HK-2 (cell line): ENCODE measurements at regions not wholly inside any gene's neighbourhood (a gene's known extent, or its start where the extent isn't known, plus 50 kb on each side); places are given as distances from the start of the nearest gene placed in this dataset.
"Not testable (repeated sequence)": the region's sequence is repeated elsewhere in the genome, so short reads cannot be mapped to it uniquely, and the experiment has no call there.

ENCODE experiments used
- DNase-seq: peaks from one replicate; pipeline ENCODE4 v3.0.0-alpha.2; 2018; ENCODE audit not compliant: unreplicated experiment

GRCh38 chr12:91455321-91455720 is 272.7 kb upstream of the DCN start:
- DNase-seq = no peak

DNA sequence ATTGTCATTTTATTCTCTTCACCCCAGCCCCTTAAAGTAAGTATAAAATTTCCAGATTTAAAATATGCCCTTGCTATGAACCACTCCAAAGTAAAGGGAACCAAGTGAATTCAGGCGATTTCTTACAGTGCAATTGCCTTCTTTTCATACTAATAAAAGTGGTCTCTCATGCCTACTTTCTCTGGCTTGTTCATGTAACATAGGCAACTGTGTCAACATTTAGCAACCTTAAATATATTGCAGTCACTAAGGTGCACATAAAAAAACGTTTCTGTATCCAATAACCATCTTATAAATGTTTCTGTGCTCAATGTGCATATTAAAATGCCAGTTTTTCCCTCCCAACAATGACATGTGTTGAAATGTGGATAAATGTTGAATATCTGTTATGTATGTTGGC is 271.6 kb upstream of the DCN start:
- DNase-seq = no peak

- not testable (repeated sequence) for DNase-seq
These were observed 269.8 kb upstream of the DCN start for GRCh38 chr12:91452464-91452863.

DNA sequence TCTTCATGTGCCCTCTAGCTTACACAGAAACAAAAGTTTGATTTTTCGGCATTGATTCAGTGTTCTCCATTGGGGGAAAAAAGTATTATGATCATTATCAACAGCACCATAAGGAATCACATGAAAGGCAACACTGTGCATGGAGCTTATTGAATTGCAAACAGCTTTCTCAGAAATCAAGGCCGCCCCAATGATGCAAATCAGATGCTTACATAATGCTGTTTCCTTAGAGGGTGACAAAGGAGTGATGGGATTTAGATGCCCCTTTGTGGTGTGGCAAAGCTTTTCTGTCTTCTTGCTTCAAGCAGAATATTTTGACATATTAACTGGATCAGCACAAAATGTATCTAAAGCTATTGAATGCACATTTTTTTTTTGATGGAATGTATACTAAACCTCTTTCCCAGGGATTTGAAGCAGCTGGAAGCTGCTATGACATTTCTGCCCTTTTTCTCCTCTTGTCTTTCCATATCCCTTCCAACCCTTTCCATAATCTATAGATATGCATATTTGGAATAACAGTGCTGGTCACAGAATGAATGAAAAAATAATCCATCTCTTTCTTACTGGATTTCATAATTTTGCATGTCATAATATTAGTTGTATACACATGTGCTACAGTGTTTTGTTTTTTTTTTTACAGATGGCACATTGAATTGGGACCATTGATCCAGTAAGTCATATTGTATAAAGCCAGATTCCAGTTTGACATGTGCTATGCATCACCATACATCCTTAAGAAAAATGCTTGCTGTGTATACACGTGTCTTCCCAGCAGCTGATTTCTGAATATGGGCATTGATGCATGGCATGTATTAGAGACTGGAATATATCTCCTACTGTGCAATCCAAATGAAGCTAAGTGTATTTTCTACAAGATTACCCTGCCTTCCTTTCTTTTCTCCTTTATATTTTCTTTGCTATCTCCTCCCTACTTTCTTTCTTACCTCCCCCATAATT is 259.7 kb upstream of the DCN start:
- no peak for DNase-seq

DNA sequence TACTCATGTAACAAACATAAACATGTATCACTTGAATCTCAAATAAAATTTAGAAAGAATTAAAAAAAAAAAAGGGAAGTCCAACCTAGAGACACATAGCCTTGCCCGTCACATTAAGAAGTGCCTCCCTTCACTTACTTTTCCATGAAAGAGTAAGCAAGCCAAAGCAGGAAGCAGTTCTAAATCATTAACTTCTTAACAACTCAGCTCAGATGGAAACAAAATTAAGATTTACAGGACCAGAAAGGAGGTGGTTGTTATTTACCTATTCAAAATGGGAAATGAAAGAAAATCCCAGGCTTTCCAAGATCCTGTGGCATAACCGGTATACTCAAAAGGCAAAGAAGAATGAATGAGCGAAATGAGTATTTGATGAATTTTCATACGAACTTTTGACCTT is 258.6 kb upstream of the DCN start:
- no peak for DNase-seq

GRCh38 chr12:91434081-91434480 is 251.5 kb upstream of the DCN start:
- DNase-seq = no peak

GRCh38 chr12:91432755-91433154 is 250.1 kb upstream of the DCN start:
- DNase-seq = no peak

DNA sequence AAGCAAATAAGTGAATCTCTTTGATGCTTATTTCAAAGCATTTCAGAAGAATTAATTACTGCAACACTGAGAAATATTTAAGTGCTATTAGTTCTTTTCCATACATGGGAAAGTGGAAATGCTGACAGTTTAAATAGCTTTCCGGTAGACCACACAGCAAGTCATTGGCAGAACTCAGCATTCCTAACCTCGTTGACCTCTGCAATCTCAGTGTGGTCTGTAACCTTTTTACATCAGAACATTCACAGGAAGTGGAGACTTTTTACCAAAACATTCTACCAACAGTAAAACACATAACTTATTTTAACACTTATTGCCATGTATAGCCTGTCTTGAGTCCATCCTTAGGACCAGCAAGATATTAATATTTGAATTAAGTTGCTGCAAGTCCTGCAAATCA is 249.5 kb upstream of the DCN start:
- DNase-seq = peak; percentile 16

DNA sequence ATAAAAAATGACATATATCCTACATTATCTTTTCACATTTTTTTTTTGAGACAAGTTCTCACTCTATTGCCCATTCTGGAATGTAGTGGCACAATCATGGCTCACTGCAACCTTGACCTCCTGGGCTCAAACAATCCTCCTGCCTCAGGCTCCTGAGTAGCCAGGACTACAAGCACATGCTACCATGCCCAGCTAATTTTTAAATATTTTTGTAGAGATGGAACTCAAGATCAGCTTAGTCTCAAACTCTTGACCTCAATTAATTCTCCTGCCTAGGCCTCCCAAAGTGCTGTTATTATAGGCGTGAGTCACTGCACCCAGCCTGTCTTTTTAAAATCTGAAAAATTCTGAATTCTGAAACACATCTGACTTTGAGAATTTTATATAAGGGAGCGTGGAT is 241.9 kb upstream of the DCN start:
- no peak for DNase-seq

- DNase-seq = no peak
These were observed 241.1 kb upstream of the DCN start for GRCh38 chr12:91423693-91424050.

- no peak for DNase-seq
These were observed 240.4 kb upstream of the DCN start for GRCh38 chr12:91422811-91423692.

DNA sequence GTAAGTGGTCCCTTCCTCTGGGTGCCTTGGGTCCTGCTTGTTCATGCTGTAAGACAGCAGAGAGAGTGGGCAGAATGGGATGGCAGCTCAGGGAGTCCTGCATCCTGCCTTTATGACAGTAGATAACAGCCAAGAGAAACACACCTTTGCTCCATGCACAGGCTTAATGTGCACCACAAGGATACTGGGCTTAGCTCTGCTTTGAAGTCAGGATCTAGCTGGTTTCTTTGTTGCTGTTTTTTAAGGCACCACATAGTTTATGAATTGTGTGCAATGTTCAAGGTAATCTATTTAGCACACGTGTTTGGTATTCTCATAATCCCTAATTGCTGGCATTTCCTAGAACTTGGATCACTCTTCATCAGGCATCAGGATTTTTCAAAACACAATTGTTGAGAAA is 239.5 kb upstream of the DCN start:
- no peak for DNase-seq

DNA sequence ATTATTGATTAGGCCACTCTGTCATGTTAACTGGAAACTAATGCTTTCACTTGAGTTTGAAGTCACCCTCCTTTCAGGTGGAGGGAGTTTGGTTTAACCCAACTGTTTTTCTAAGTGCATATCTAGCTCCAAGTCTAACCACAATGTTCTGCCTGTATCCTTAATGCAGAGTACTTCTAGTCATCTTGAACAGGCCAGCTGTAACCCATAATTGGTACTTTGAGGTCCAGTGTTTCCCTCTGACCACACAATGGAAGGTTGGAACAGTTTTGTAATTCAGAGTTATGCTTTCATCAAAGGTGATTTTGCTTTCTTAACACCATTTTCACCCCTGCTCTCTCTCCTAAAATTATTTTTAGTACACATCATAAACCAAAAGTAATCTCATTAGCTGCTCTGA is 237.2 kb upstream of the DCN start:
- no peak for DNase-seq

- DNase-seq = no peak
These were observed 235.8 kb upstream of the DCN start for GRCh38 chr12:91418221-91419090.

GRCh38 chr12:91417650-91418049 is 235.0 kb upstream of the DCN start:
- DNase-seq = no peak

DNA sequence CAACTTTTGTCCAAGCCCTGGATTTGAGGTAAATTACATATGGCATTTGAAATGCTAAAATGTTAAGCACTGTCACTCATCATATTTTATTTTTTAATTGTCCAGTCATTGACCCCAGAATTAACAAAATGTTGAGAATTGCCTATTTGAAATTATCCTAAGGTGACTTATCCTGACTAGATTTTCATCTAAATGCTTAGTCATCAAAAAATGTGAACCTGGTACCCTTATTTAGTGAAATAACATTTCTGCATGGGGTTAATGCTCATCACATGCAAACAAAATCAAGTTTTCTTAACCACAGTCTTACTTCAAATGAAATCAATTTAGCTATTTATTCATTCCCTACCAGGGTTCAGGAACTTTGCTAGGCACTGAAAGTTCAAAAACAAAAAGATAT is 232.0 kb upstream of the DCN start:
- no peak for DNase-seq

DNA sequence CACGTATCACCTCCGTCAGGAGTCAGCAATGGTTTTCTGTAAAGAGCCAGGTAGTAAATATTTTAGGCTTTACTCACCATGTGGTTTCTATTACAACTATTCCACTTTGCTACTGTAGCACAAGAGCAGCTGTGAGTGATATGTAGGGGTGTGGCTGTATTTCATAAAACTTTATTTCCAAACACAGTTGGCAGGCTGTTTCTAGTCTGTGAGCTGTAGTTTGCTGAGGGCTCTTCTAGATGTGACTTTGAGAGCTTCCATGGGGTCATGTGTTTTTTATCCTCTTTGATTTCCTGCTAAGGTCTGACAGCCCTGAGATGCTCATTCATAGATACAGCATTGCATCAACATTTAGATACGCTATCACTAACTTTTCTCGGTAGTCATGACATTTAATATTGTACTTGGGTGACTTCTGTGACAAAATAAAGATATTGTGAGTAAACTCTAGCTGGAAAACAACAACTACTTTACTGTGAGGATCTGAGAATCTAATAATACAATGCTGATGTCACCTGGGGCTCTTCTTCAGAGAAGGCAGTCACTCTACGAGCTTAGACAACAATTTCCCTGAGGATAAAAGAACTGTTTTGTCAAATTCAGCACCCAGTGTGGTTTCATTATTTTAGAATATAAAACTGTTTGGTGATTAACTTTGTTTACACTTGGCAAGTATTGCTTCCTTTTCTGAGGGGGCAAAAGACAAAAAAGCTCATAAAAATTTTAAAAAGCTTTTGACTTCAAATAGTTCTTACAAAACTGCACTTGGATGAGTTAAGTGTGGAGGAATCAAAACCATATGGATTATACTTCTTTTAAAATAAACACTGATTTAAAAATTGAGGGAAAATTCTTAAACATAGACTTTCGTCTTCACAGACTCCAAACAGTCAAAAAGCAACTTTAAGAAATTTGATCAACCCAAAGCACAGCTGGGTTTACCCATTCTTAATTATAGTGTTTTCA is 231.2 kb upstream of the DCN start:
- DNase-seq = no peak

DNA sequence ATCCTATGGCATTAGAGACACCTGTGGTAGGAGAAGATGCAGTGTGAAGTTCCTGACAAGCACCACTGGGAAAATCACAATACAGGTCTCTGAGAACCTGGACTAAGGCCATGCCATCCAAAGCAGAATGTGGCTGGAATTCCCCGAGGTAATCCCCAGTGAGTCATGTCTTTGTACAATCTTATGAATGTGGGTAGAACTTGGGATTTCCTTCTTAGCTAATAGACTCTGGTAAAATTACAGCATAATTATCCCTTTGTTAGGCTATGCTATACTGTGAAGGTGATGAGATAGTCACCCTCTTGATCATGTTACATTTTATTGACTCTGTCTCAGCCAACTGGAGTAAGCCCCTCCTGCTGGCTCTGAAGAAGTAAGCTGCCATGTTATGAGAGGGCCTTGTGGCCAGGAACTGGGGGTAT is 224.3 kb upstream of the DCN start:
- peak; percentile 48 for DNase-seq

GRCh38 chr12:91404441-91404840 is 221.8 kb upstream of the DCN start:
- no peak for DNase-seq

- DNase-seq = no peak
These were observed 218.6 kb upstream of the DCN start for GRCh38 chr12:91401190-91401589.

DNA sequence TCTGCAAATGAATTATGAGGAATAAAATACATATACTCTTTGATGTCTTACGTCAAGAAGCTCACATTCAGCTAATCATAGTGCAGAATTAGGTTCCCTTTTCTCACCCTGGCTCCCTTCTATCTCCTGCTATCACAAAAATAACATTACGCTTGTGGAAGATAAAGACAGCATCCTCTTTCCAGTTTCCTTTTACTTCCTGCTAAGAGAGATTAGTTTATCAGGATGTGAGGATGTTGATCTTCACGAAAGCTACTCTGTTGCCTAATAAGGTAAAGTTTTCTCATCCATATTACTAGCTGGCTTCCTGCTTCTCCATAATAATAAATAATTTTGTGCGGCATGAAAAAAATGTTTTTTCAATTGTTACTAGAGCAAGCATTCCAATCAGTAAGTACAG is 217.7 kb upstream of the DCN start:
- no peak for DNase-seq
